ENCODE measurements at regions not wholly inside any gene's neighbourhood (a gene's known extent, or its start where the extent isn't known, plus 50 kb on each side); places are given as distances from the start of the nearest gene placed in this dataset.

DNA sequence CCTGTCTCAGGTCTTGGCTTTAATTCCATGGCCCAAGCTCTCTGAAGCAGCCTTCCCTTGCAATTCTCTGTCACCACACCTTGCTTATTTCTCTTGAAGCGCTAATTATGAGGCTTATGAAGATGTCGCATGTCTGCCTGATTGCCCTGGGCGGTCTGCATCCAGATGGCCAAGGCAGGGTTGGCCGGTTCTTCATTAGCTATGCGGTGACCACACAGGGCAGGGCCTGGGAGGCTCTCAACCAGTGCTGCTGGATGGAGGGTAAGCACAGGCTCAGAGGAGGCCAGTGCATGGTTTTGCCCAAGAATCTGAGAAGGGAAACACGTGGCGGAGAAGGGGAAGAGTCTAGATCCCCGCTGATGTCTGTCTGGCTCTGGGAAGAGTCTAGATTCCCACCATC, 528.7 kb downstream of the CDH26 start:
- no peaks in the 10 kb centered on the region for H3K36me3 ChIP-seq
- DNase-seq (ENCODE audit: low spot score in 2 of 2), result no peak
- intact Hi-C loops (cut with DNase I), result no loop called here
- no peak overlapping the region for H3K27ac ChIP-seq
- TF ChIP-seq, protein P1, sequence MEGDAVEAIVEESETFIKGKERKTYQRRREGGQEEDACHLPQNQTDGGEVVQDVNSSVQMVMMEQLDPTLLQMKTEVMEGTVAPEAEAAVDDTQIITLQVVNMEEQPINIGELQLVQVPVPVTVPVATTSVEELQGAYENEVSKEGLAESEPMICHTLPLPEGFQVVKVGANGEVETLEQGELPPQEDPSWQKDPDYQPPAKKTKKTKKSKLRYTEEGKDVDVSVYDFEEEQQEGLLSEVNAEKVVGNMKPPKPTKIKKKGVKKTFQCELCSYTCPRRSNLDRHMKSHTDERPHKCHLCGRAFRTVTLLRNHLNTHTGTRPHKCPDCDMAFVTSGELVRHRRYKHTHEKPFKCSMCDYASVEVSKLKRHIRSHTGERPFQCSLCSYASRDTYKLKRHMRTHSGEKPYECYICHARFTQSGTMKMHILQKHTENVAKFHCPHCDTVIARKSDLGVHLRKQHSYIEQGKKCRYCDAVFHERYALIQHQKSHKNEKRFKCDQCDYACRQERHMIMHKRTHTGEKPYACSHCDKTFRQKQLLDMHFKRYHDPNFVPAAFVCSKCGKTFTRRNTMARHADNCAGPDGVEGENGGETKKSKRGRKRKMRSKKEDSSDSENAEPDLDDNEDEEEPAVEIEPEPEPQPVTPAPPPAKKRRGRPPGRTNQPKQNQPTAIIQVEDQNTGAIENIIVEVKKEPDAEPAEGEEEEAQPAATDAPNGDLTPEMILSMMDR (IDR thresholded peaks at IDR 0.05), result no peak
- H3K27me3 ChIP-seq, result no peaks in the 10 kb centered on the region
- no peaks in the 10 kb centered on the region for H3K9me3 ChIP-seq
- no peak overlapping the region for H3K4me3 ChIP-seq
- H3K4me1 ChIP-seq, result no peaks in the 10 kb centered on the region

DNA sequence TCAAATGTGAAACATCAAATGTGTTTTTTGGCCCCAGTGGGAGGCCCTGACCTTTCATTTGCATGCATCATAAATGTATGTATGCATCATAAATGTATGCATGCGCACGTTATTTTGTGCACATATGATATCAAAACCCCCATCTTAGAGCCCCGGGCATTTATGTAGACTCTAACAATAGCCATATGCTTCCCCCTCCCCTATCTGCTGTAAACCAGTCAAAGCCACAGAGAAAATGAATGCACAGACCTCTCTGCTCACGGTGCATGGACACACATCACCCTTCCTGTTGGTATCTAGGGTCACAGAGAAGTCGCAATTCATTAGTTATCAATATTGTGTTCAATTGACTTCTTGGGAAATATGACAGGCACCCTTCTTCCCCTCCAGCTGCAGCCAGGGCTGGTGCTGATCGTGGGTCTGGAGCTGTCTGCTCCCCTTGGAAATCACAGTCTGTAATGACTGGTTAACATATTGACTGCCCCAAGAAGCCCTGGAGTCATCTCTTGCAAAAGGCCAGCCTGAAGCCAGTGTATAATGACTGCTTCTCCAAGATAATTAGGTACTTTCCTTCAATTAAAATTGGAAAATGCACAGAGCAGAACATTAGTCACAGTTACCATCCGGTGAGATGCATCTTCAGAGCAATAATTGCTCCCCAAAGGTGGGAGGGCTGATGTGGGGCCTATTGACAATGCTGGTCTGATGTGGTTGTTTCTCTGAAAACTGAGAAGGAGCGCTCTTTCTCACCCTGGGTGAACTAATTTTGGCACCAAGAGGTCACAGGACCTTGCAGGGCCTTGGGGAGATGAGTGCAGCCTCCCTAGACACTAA, 532.2 kb downstream of the CDH26 start:
- Histone ChIP-seq H3K4me3 (no peak overlapping the region), H3K4me1 (no peaks in the 10 kb centered on the region), H3K27me3 (no peaks in the 10 kb centered on the region), H3K27ac (no peak overlapping the region), H3K36me3 (no peaks in the 10 kb centered on the region), H3K9me3 (no peaks in the 10 kb centered on the region)
- DNase-seq (ENCODE audit: low spot score in 2 of 2), result no peak
- TF ChIP-seq, protein P1 (IDR thresholded peaks at IDR 0.05), result no peak
- intact Hi-C loops (cut with DNase I), result no loop called here

DNA sequence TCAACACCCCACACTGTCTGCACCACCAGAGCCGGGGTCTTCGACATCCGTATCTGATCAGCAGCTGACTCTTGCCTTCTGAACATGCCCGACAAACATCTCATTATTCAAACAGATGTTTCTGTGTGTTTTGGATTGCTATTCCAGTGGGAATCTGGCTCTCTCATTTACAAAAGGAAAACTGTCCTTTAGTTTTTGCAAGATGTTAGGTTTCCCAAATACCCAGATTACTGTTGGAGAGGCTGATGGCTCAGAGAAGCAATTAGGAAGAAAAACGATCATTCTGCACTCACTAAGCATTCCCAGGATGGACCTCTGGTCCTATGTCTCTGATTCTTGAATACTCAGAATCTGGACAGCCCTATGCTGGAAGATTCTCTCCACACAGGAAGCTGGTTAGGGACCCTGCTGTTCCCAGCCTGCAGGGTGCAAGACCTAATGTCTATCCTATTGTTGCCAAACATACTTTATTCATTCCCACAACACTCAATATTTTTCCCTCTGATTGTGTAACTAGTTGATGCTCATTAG, 532.9 kb downstream of the CDH26 start:
- intact Hi-C loops (cut with DNase I), result no loop called here
- Histone ChIP-seq H3K4me3 (no peak overlapping the region), H3K4me1 (no peaks in the 10 kb centered on the region), H3K36me3 (no peaks in the 10 kb centered on the region), H3K9me3 (no peaks in the 10 kb centered on the region), H3K27ac (no peak overlapping the region), H3K27me3 (no peaks in the 10 kb centered on the region)
- TF ChIP-seq, protein P1 (IDR thresholded peaks at IDR 0.05), result no peak
- DNase-seq (ENCODE audit: low spot score in 2 of 2), result no peak

DNA sequence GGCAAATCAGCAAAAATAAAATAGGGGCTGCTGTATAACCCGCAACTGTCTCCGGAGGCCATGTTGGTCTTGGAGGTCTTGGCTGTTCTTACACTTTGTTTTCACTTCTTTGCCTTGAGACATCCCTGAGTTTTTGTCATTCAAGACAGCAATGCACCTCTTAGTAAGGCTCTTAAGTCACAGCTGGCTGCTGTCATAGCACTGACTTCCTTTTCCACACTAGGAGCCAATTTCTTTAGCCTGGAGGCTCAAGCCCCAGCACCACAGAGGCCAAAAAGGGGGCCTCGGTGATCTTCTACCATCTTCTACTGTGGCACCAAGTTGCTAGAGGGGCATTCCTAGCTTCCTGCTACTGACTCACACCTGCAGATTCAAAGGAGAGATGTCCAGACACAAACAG, 536.3 kb downstream of the CDH26 start:
- intact Hi-C loops (cut with DNase I), result no loop called here
- Histone ChIP-seq H3K27me3 (no peaks in the 10 kb centered on the region), H3K36me3 (no peaks in the 10 kb centered on the region), H3K4me1 (no peaks in the 10 kb centered on the region), H3K4me3 (no peak overlapping the region), H3K9me3 (no peaks in the 10 kb centered on the region), H3K27ac (no peak overlapping the region)
- no peak for DNase-seq (ENCODE audit: low spot score in 2 of 2)
- TF ChIP-seq, protein P1 (IDR thresholded peaks at IDR 0.05), result no peak

DNA sequence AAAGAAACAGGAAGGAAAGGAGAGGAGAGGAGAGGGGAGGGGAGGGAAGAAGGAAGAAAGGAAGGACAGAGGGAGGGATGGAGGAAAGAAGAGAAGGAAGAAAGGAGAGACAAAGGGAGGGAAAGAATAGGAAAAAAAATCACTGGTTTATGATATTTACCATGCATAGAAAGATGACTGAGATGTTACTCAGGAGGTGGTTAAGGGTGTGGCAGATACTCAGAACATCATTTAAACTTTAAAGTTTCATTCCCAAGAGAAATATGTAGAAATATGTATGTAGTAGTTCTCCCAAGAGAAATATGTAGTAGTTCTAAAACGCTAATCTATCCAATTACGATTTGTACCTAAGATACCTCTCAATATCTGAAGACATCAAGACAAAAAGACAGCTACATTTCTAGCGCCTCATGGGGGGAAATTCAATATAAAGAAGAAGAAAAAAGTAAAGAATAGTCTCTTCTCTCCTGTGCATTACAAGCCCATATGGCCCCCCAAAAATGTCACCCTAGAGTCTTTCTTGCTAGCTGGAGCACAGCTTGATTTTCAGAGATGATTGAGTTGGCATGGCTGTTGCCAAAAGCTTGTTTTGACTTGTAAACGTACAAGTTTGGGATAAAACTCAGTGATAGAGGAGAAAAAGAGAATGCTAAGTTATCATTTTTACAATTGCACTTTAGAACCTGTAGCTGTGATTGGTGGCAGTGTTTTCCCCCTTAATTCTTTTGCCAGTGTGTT, 539.2 kb downstream of the CDH26 start:
- H3K4me3 ChIP-seq, result no peak overlapping the region
- no peaks in the 10 kb centered on the region for H3K9me3 ChIP-seq
- DNase-seq (ENCODE audit: low spot score in 2 of 2), result no peak
- no peak overlapping the region for H3K27ac ChIP-seq
- H3K4me1 ChIP-seq, result no peaks in the 10 kb centered on the region
- intact Hi-C loops (cut with DNase I), result no loop called here
- TF ChIP-seq, protein P1 (IDR thresholded peaks at IDR 0.05), result no peak
- no peaks in the 10 kb centered on the region for H3K27me3 ChIP-seq
- no peaks in the 10 kb centered on the region for H3K36me3 ChIP-seq

All from ascending aorta (tissue), 2 donors.